Omental fat pad (tissue), 3 donors: ENCODE measurements at regions not wholly inside any gene's neighbourhood (a gene's known extent, or its start where the extent isn't known, plus 50 kb on each side); places are given as distances from the start of the nearest gene placed in this dataset.
"Not testable (repeated sequence)": the region's sequence is repeated elsewhere in the genome, so short reads cannot be mapped to it uniquely, and the experiment has no call there.

Source experiments
- ATAC-seq: fragments of 150-250 bp; one replicate; pipeline ENCODE4 v1.9.1; 2016; ENCODE audit warnings: mild to moderate bottlenecking, moderate library complexity; ENCODE audit not compliant: low FRiP score
- DNase-seq: peaks from one replicate; pipeline ENCODE4 v3.0.0-alpha.2; 2019; ENCODE audit warnings: low spot score
- TF ChIP-seq, protein P1 (sequence below), 3 donors: fragments of 450-650 bp; IDR thresholded peaks; one replicate each; pipeline ENCODE4 v1.5.1; 2016 to 2017; ENCODE audit warnings: antibody characterized with exemption in 3 of 3, mild to moderate bottlenecking in 3 of 3, moderate library complexity in 2 of 3

DNA sequence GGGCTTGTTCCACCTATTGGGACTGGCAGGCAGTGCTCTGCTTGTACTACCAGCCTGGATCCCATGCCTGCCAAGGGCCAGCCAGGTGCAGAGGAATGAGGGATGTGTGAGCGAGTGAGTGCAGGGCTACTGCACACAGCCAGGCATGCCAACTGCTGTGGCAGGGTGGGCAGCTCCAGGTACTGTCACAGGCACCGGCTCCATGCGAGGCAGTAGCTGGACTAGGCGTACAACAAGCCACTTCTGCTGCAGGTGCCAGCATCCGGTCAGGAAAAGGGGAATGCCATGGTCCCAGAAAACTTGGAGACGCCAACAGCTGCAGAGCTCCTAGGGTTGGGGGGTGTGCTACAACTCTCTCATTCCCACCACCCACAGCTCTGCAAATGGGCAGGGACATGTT is 1356.7 kb downstream of the SI start:
- TF ChIP-seq, protein P1, sequence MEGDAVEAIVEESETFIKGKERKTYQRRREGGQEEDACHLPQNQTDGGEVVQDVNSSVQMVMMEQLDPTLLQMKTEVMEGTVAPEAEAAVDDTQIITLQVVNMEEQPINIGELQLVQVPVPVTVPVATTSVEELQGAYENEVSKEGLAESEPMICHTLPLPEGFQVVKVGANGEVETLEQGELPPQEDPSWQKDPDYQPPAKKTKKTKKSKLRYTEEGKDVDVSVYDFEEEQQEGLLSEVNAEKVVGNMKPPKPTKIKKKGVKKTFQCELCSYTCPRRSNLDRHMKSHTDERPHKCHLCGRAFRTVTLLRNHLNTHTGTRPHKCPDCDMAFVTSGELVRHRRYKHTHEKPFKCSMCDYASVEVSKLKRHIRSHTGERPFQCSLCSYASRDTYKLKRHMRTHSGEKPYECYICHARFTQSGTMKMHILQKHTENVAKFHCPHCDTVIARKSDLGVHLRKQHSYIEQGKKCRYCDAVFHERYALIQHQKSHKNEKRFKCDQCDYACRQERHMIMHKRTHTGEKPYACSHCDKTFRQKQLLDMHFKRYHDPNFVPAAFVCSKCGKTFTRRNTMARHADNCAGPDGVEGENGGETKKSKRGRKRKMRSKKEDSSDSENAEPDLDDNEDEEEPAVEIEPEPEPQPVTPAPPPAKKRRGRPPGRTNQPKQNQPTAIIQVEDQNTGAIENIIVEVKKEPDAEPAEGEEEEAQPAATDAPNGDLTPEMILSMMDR (IDR thresholded peaks at IDR 0.05): no peak
- ATAC-seq (no peak), DNase-seq (no peak)

DNA sequence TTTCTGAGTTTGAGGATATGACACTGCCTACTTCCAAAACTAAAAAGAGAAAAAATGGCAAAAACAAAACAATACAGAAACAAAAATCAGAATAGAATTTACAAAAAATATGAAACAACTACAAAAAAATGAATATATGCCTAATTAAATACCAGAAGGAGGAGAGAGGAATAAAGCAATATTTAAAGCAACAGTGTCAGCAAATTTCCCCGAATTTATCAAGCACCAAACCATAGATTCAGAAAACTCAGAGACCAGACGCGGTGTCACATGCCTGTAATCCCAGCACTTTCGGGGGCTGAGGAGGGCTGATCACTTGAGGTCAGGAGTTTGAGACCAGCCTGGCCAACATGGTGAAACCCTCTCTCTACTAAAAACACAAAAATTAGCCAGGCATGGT is 1360.9 kb downstream of the SI start:
- TF ChIP-seq, protein P1 (IDR thresholded peaks at IDR 0.05): no peak
- DNase-seq: no peak
- ATAC-seq: no peak

DNA sequence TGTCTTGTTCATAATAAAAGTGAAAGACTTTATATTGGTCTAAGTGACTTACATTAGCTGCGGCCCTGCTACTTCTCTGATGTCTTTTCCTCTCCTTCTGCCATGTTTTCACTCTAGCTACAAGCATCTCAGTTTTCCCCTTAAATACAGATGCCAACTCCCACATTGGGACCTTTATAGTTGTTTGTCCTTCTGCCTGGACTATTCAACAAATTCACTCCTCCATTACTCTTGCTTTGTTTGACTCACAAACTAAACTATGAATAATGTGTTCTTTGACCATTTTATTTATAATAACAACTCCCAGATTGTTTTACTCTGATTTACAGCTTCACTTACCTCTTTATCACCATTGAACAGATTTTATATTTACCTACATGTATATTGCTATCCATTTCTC is 1369.9 kb downstream of the SI start:
- ATAC-seq (no peak), DNase-seq (no peak)
- TF ChIP-seq, protein P1 (IDR thresholded peaks at IDR 0.05): no peak

DNA sequence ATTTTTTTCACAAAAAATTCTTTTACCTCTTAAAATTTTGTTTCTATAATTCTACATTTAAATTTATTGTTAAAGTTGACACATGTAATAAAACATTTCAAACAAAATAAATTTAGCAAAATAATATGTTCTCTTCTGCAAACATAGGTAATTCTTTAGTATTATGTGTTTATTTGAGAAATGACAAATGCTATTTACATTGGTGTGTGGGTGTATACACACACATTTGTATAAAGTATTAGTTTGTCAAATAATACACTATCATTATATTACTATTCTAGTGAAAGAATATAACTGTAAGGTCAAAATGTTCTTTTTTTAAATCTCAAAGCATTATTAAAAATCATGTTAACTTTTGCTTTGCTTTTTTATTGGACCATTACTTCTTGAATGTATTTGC is 1370.6 kb downstream of the SI start:
- ATAC-seq: no peak
- no peak for DNase-seq
- TF ChIP-seq, protein P1 (IDR thresholded peaks at IDR 0.05): no peak

DNA sequence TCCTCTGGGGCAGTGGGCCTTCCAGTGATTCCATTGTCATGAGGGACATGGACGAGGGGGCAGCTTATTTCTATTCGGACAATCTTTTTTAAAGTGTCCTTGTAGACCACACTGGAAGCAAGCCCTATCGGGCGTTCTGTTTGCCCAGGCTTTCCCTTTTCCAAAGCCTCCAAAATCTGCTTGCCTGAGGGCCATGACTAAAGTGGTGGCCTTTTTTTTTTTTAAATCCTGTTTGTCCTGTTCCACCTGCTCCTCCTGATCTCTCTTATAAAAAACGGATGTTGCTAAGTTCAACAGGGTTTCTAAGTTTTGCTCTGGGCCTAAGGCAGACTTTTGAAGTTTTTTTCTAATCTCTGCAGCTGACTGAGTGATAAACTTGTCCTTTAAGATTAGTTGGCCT is 1380.1 kb downstream of the SI start:
- not testable (repeated sequence) for DNase-seq, ATAC-seq

DNA sequence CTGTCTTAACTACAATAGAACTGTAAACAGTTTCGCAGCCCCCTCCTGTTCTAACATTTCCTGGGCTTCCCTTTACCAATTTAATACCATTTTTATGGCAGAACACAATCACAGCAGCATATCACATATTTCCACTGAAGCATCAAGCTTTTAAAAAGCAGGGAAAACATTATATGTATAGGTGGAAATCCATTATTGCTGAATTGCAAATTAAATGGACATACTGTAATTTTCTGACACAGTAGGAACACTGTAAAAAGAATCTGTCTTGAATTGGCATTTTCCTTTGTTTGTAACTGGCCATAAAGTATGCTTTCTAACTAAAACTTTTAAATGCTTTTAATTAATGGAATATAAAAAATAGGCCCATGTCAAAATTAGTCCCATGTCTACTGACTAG is 1385.8 kb downstream of the SI start:
- ATAC-seq (no peak), DNase-seq (no peak)
- TF ChIP-seq, protein P1 (IDR thresholded peaks at IDR 0.05): no peak

DNA sequence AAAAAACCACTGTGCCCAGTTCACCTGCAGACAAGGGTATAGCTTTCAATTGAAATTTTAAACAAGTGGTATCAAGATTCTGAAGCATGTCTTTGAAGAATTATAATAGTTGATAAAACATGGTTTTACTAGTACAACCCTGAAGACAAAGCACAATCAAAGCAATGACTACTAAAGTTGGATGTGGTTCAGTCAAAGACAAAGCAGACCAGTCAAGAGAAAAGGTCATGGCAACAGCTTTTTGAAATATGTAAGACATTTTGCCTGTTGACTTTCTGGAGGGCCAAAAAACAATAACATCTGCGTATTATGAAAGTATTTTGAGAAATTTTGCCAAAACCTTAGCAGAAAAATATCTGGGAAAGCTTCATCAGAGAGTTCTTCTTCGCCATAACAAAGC is 1393.6 kb downstream of the SI start:
- DNase-seq (no peak), ATAC-seq (no peak)
- TF ChIP-seq, protein P1 (IDR thresholded peaks at IDR 0.05): no peak

DNA sequence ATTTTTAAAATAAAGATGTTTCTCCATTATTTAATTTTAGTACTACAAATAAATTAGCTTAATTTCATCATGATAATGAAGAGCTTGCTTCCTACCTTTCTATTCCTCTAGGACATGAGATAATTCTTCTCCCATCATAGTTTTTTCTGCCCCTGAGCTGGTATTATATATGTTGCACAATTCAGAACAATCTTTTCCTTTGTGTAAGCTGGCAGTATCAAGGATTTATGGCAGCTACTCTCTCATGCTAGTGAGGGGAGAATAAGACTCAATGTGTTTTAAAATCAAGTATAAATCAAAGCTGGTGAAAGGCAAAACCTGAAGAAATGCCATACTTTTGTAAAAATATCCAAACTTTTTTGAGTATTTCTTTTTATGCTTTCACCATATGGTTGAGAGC is 1405.3 kb downstream of the SI start:
- ATAC-seq (no peak), DNase-seq (no peak)
- TF ChIP-seq, protein P1 (IDR thresholded peaks at IDR 0.05): no peak
